ENCODE measurements at regions not wholly inside any gene's neighbourhood (a gene's known extent, or its start where the extent isn't known, plus 50 kb on each side); places are given as distances from the start of the nearest gene placed in this dataset.

DNA sequence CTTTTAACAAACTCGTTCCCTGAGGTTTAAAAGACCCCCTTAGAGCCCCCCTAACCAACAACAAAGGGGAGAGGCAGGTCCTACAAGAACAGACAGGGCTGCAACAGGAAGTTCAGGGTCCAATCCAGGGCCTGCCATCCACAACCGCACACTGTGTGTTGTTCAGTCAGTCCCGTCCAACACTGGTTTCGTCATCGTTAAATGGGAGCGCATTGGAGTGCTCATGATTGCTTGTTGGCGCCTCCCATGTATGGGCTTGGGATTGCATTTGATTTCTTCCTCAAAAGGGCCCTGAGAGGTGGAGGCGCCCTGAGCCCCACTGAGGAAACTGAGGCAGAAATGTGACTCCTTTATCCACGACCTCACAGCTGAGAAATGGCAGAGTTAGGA, 174.1 kb downstream of the MN1 start:
- Histone ChIP-seq H3K27me3 (no peaks in the 10 kb centered on the region), H3K9me3 (no peaks in the 10 kb centered on the region), H3K4me3 (no peak overlapping the region), H3K36me3 (no peaks in the 10 kb centered on the region)
- no peak for DNase-seq

DNA sequence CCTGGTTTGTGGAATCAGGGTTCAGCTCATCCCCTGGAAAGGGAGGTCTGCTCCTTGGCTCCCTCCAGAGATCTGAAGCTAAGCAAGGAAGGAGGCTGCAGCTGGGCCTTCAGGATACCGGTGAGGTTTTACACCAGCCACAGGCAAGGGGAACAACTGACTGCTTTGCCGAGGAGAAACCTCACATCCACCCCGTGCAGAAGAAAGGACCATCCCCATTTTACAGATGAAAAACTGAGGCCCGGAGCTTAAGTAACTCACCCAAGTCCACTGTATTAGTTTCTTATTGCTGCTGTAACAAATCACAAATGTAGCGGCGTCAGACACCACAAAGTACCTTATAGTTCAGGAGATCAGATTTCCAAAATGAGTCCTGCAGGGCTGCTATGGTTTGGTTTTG, 173.7 kb downstream of the MN1 start:
- no peak for DNase-seq
- Histone ChIP-seq H3K9me3 (no peaks in the 10 kb centered on the region), H3K27me3 (no peaks in the 10 kb centered on the region), H3K4me3 (no peak overlapping the region), H3K36me3 (no peaks in the 10 kb centered on the region)

DNA sequence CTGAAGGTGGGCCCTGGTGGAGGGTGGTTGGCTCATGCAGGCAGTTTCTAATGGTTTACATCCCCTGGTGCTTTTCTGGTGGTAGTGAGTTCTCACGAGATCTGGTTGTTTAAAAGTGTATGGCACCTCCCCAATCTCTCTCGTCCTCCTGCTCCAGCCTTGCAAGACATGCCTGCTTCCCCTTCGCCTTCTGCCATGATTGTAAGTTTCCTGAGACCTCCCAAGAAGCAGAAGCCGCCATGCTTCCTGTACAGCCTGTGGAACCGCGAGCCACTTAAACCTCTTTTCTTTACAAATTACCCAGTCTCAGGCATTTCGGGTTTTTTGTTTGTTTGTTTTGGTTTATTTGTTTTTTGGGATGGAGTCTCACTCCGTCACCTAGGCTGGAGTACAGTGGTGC, 173.2 kb downstream of the MN1 start:
- Histone ChIP-seq H3K36me3 (no peaks in the 10 kb centered on the region), H3K27me3 (no peaks in the 10 kb centered on the region), H3K9me3 (no peaks in the 10 kb centered on the region), H3K4me3 (no peak overlapping the region)
- no peak for DNase-seq

DNA sequence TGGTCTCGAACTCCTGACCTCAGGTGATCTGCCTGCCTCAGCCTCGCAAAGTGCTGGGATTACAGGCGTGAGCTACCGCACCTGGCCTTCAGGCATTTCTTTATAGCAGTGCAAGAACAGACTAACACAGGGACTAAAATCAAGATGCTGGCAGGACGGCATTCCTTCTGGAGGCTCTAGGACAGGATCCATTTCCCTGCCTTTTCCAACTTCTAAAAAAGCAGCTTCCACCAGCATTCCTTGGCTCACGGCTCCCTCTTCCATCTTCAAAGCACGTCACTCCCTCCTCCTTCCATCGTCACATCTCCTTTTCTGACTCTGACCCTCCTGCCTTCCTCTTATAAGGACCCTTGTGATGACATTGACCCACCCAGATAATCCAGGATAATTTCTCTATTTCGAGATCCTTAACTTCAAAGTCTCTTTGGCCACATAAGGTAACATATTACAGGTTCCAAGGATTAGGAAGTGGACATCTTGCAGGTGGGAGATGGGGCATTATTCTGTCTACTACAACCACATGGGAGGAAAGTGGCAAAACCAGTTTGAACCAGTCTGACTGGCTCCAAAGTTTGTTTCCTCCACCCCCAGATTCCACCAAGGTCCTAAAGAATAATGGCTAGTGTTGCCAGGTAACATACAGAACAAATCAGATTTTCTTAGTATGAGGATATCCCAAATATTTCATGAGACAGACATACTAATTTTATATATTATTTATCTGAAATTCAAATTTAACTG, 172.5 kb downstream of the MN1 start:
- no peak for DNase-seq
- no peak overlapping the region for H3K4me3 ChIP-seq
- no peaks in the 10 kb centered on the region for H3K27me3 ChIP-seq
- H3K9me3 ChIP-seq, result no peaks in the 10 kb centered on the region
- no peaks in the 10 kb centered on the region for H3K36me3 ChIP-seq

DNA sequence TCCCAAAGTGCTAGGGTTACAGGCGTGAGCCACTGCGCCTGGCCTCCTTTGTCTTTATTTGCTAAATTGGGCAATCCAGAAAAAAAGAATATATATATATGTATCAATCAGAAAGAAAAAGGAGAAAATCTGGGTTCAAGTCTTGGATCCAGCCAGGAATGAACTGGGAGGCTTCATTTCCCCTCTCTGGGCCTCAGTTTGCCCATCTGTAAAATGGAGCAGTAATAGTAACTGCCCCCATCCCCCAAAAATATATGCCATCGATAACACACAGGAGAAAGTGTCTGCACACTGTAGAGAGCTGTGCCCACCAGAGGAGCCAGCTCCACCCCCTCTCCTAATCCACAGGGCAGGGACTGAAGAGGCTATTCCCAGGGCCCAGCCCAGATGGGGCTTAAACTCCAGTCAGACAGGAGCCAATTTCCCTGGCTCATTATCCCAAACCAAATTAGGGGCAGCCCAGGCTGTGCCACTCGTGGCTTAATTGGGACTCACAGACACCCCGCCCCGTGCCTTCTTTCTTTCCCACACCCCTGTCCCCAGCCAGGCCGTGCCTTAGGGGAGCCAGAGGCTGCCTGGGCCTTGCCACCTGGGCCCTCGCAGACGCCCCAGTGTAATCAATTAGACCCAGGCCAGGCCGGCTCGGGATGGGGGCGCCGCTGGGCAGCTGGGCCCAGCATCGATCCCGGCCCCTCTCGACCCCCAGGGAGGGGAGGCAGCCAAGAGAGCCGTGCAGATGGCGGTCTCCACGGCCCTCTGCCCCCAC, 171.5 kb downstream of the MN1 start:
- no peak for DNase-seq
- Histone ChIP-seq H3K27me3 (no peaks in the 10 kb centered on the region), H3K36me3 (no peaks in the 10 kb centered on the region), H3K4me3 (no peak overlapping the region), H3K9me3 (no peaks in the 10 kb centered on the region)

DNA sequence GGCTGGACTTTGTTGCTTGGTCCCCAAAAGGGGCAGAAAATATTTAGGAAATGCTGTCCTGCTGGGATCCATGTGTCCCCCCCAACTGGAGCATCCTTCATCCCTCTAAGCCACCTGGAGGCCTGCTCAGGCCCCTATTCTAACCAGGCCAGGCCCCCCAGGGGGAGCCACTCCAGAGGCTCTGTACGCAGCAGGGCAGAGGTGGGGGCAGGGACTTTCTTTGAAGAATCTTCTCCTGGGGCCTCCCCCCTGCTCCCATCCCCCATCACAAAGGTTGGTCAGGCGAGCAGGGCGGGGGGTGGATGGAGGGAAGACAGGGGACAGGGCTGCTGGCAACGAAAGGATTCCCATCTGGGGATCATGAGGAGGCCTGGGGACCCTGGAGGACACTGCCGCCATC, 170.8 kb downstream of the MN1 start:
- Histone ChIP-seq H3K27me3 (no peaks in the 10 kb centered on the region), H3K4me3 (no peak overlapping the region), H3K36me3 (no peaks in the 10 kb centered on the region), H3K9me3 (no peaks in the 10 kb centered on the region)
- DNase-seq, result no peak

DNA sequence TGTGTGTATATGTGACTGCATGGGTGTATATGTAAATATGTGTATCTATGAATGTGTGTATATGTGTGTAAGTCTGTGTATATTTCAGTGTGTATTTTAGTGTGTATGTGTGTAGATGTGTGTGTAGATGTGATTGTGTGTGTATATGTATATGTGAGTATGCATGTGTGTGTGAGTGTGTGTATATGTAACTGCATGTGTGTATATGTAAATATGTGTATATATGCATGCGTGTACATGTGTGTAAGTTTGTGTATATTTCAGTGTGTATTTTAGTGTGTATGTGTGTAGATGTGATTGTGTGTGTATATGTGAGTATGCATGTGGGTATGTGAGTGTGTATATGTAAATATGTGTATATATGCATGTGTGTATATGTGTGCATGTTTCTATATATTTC, 169.9 kb downstream of the MN1 start:
- H3K9me3 ChIP-seq, result no peaks in the 10 kb centered on the region
- H3K36me3 ChIP-seq, result no peaks in the 10 kb centered on the region
- H3K27me3 ChIP-seq, result no peaks in the 10 kb centered on the region
- DNase-seq, result no peak
- no peak overlapping the region for H3K4me3 ChIP-seq

DNA sequence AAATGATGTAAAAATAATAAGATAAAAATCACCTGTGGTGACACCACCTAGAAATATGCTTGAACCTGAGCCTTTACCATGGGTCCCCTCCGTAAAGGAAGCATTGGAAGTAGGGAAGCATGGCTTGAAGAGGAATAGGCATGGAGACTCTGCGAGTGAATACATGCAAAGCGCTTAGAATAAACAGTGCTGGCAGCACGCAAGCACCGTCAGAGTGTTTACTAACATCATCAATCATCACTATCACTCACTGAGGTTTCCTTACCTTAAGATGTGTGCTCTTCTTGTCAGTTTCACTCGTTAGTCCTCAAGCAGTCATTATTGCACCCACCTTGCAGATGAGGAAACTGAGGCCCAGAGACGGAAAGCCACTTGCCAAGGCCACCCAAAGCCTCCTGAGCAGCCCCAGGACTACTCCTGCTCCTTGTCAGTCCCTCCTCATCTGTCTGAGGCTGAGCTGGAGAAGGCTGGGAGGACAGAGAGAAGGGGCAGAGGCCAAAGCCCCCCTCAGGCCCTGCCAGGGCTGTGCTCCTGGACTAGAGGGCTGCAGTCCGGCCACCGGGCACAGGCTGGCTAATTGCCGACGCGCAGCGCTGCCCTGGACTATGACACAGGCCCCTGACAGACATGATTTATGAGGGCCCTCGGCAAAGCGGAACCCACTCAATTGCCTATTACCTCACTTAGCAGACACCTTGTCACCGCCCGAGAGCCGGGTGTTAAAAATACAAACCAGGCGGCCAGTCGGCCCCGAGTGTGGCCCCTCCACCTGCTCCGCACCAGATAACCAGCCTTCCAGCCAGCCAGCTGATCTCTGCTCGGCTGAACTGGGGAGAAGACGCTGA, 168.9 kb downstream of the MN1 start:
- Histone ChIP-seq H3K4me3 (no peak overlapping the region), H3K27me3 (no peaks in the 10 kb centered on the region), H3K36me3 (no peaks in the 10 kb centered on the region), H3K9me3 (no peaks in the 10 kb centered on the region)
- DNase-seq, result no peak

DNA sequence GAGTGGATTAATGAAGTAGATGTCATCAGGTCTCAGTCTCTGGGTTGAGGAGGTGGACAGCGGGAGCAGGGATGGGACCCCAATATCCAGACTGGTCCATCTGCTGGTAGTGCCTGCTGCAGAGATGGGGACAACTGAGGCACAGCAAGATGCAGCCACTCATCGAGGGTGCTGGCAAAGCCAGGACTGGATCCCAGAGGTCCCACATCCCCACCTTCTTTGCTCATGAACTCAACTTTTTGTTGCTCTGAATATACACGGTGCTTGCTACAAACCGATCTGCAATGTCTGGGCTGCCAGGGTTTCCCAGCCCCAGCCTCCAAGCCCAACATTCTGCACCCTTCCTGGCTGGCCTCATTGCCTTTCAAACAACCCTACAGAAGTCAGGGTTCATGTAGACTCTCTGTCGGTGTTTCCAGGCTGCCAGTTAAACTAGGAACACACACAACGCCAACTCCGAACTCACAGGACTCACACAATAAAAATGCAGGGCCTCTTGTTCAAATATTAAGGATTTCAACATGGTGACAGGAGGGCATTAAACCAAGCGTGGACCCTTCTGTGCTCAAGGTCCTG, 168.2 kb downstream of the MN1 start:
- no peaks in the 10 kb centered on the region for H3K27me3 ChIP-seq
- H3K4me3 ChIP-seq, result no peak overlapping the region
- H3K36me3 ChIP-seq, result no peaks in the 10 kb centered on the region
- H3K9me3 ChIP-seq, result no peaks in the 10 kb centered on the region
- DNase-seq, result no peak

DNA sequence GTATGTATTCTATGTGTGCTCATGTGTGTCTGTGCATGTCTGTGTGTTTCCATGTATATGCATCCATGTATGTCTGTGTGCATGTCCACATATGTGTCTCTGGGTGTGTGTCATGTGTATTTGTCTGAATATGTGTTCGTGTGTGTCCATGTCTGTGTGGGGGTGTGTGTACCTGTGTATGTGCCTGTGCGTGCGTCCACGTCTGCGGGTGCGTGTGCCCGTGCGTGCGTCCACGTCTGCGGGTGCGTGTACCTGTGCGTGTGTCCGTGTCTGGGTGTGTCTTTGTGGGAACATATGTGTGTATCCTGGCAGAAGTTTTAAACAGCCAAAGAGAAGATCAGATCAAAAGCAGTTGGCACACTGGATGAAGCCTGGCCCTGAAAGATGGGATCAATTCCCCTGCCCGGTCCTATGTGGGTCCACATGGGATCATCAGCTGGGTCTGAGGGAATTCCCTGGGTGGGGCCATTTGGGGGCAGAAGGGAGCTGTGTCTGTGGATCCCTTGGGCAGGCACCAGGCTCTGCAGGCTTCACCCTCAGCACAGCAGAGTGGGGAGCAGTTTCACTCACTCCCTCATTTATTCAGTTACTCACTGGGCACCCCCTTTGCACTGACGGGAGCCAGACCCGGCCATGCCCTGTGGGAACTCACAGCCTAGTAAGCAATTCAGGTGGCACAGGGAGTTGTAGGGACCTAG, 167.4 kb downstream of the MN1 start:
- Histone ChIP-seq H3K9me3 (no peaks in the 10 kb centered on the region), H3K36me3 (no peaks in the 10 kb centered on the region), H3K27me3 (no peaks in the 10 kb centered on the region), H3K4me3 (no peak overlapping the region)
- no peak for DNase-seq

DNA sequence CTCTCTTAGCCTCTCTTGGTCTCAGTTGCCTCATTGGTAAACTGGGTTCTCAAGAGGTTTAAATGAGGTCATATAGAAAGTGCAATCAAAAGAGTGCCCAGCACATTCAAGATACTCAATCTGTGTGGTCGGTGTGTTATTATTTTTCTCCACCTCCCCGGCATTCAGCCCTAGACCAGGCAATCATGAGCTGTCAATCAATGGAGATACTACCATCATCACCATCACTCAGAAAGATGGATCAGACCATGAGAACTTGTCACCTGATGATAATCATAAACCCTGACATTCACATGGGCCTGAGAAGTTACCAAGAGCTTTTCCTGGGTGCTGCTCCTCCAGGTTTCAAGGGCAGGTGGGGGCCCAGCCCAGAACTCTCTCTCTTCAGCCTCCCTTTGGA, 166.1 kb downstream of the MN1 start:
- H3K9me3 ChIP-seq, result no peaks in the 10 kb centered on the region
- no peak overlapping the region for H3K4me3 ChIP-seq
- no peak for DNase-seq
- H3K27me3 ChIP-seq, result no peaks in the 10 kb centered on the region
- no peaks in the 10 kb centered on the region for H3K36me3 ChIP-seq

DNA sequence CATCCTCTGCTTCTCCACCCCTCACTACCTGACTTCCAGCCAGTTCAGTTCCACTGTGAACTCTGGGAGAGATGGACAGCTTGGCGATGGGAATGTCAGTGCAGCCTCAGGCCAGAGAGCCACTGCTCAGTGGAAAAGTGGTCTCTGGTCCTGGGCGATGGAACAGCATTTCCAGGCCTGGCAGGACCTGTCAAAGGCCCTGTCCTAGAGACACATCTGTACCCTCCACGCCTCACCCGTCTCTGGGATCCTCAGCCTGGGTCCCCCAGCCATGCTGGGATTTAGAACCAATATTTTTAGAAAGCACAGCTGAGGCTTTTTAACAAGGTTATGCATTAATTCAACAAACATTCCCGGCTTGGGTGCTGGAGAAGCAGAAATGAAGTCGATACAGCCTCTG, 165.7 kb downstream of the MN1 start:
- H3K27me3 ChIP-seq, result no peaks in the 10 kb centered on the region

DNA sequence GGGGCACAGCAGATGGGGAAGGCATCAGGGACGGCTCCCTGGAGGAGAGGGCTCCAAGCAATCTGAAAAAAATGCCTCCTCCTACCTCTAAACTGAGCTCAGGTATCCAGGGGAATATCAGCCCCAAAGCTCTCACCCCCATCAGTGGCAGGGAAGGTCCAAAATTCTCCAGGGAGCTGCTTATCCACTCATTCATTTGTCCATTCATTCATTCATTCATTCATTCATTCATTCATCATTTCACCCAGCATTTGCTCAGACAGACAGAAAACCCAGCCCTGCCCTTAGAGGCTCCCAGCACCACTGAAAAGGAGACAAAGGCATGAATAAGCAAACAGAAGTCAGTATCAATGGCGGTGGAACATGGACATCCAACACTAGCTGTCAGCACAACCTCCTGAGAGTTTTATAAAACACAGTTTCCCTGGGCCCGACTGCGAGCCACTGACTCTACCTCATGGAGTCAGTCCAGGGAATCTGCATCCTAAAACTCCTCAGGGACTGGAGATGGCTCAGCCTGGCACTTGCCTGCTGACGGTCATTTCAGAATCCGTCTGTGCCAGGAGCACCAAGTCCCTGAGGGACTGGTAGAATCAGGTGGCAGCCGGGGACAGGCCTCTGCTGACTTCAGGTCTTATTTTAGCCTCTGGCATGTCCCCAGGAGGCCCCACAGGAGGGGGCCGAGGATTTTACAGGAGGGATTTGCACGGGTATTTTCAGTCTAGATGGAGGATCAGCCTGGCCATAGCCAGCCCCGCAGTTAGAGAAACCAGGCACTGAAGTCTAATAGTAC, 164.6 kb downstream of the MN1 start:
- no peak for DNase-seq
- no peak overlapping the region for H3K4me3 ChIP-seq
- no peaks in the 10 kb centered on the region for H3K27me3 ChIP-seq
- no peaks in the 10 kb centered on the region for H3K36me3 ChIP-seq
- H3K9me3 ChIP-seq, result no peaks in the 10 kb centered on the region

More for the DNA sequence above, 165.7 kb downstream of the MN1 start:
- no peak overlapping the region for H3K4me3 ChIP-seq
- no peak for DNase-seq
- no peaks in the 10 kb centered on the region for H3K36me3 ChIP-seq
- H3K9me3 ChIP-seq, result no peaks in the 10 kb centered on the region

DNA sequence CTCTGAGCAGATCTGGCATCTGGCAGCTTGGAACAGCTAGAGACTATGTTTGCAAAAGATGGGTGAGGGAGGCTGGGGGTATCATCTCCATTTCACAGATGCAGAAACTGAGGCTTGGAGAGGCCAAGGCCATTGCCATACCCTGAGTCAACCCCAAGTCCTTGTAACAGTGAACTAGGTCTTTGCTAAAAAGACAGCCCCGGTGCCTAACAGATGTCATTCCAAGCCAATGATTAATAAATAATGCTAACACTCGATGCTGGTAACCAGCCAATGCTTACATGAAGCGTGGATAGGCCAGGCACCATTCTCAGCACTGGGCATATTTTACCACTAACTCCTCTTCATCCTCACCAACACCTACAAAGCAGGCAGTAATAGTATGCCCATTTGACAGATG, 164.0 kb downstream of the MN1 start:
- Histone ChIP-seq H3K9me3 (no peaks in the 10 kb centered on the region), H3K27me3 (no peaks in the 10 kb centered on the region), H3K36me3 (no peaks in the 10 kb centered on the region), H3K4me3 (no peak overlapping the region)
- DNase-seq, result peak; percentile 22

DNA sequence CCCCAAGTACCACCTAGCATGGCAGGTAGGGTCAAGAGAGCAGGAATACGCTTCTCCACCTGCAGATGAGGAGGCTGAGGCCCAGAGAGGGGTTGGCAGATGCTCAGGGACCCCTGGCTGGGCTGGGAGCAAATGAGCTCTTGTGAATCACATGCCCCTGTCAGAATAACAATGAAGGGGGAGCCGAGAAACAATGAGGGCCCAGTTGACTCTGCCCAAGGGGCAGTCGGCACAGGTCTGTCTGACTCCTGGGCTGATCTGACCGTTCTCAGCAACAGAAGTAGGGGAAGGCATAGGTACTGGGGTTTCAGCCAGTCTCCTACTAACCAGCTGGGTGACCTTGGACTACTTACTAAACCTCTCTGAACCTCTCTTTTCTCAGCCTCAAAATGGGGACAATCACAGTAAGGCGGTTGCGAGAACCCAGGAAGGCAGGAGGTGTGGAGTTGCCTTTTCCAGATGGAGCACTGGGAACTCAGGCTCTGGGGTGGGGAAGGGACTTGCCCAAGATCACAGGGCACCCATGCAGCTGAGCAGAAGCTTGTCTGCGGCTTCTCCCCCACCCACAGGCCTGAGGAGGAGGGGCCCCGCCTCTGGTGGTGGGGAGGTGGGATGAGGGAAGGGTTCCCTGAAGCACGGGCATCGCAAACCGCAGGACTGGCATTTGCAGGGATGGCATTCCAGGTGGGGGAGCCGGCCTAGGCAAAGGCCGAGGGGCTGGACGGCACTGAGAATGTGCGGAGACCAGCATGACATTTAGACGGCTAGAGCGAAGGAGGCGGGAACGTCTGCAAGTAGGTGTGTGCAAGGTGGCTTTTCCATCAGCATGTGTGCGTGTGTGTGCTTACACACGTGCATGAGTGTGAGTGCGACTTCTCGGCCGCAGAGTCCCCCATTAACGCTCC, 163.0 kb downstream of the MN1 start:
- Histone ChIP-seq H3K36me3 (no peaks in the 10 kb centered on the region), H3K4me3 (no peak overlapping the region), H3K9me3 (no peaks in the 10 kb centered on the region), H3K27me3 (no peaks in the 10 kb centered on the region)
- DNase-seq, result no peak

Measured in MG63 (cell line).